ENCODE measurements at regions not wholly inside any gene's neighbourhood (a gene's known extent, or its start where the extent isn't known, plus 50 kb on each side); places are given as distances from the start of the nearest gene placed in this dataset.
A peak's percentile ranks its signal among the peaks of the same experiment; 100 is the strongest.

DNA sequence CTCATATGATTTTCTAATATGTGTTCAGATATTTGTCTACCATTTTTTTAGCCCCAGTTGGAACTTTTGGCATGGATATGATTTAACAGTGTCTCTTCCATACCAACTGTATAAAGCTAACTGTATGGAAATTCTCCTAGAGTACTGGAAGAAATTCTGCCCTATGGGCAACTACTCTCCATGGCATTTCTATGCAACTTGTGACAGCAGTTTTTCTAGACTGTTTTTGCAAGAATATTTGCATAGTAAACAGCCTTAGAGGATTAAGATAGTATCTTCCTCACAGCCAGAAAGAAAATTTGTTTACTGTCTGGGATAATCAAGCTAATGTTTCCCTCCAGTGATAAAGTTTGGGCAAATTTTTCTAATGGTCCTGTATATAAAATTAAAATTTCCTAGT, 119.9 kb upstream of the PCDH17 start:
- no peak overlapping the region for H3K4me3 ChIP-seq (ENCODE audit: low read length)
- H3K4me1 Mint-ChIP-seq, result peaks cover 13% of the 10 kb centered on the region
- H3K36me3 Mint-ChIP-seq (ENCODE audit: low read depth), result no peaks in the 10 kb centered on the region
- H3K27ac ChIP-seq (ENCODE audit: low read depth, low read length), result no peak overlapping the region
- no peak overlapping the region for H3K4me3 Mint-ChIP-seq
- no peaks in the 10 kb centered on the region for H3K9me3 Mint-ChIP-seq
- DNase-seq, result no peak
- no peaks in the 10 kb centered on the region for H3K36me3 ChIP-seq (ENCODE audit: control insufficient read depth, insufficient read depth, low read length)
- TF ChIP-seq, protein P1, sequence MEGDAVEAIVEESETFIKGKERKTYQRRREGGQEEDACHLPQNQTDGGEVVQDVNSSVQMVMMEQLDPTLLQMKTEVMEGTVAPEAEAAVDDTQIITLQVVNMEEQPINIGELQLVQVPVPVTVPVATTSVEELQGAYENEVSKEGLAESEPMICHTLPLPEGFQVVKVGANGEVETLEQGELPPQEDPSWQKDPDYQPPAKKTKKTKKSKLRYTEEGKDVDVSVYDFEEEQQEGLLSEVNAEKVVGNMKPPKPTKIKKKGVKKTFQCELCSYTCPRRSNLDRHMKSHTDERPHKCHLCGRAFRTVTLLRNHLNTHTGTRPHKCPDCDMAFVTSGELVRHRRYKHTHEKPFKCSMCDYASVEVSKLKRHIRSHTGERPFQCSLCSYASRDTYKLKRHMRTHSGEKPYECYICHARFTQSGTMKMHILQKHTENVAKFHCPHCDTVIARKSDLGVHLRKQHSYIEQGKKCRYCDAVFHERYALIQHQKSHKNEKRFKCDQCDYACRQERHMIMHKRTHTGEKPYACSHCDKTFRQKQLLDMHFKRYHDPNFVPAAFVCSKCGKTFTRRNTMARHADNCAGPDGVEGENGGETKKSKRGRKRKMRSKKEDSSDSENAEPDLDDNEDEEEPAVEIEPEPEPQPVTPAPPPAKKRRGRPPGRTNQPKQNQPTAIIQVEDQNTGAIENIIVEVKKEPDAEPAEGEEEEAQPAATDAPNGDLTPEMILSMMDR (conservative IDR thresholded peaks at IDR 0.05), result no peak
- peaks cover 18% of the 10 kb centered on the region for H3K27me3 Mint-ChIP-seq (ENCODE audit: insufficient read depth)
- H3K27ac Mint-ChIP-seq, result no peak overlapping the region
- H3K9ac ChIP-seq (ENCODE audit: extremely low read depth, low read length, poor library complexity, severe bottlenecking), result no peak overlapping the region
- peaks cover 33% of the 10 kb centered on the region for H3K27me3 ChIP-seq (ENCODE audit: control insufficient read depth, insufficient read depth, low read length, poor library complexity, severe bottlenecking)
- H3K9me3 ChIP-seq (ENCODE audit: control insufficient read depth, low read length), result no peaks in the 10 kb centered on the region
- H3K4me1 ChIP-seq (ENCODE audit: control insufficient read depth, insufficient read depth, low read length), result peaks cover 5% of the 10 kb centered on the region

DNA sequence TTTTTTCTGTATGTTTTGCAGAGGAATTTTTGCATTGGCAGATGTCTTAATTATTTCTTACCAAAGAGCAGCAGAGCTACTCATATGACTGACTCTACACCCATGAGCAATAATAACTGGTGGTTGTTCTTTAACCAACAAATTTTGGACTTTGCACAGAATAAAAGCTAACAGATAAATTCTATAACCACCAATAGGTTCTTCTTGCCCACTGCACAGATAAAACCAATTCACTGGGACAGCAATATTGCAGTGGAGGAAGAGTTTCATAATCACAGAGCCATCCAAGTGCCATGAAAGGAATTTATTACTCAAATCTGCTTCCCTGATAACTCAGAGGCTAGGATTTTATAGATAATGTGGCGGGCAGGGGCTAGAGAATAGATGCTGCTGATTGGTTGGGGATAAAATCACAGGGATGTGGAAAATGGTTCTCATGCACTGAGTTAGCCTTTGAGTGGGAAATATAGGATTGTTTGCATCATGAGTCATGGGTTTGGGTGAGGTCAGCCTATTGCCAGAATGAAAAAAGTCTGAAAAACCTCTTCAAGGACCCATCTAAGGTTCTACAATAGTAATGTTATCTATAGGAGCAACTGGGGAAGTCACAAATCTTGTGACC, 104.3 kb upstream of the PCDH17 start:
- H3K36me3 Mint-ChIP-seq (ENCODE audit: low read depth), result no peaks in the 10 kb centered on the region
- Histone ChIP-seq H3K9ac (ENCODE audit: extremely low read depth, low read length, poor library complexity, severe bottlenecking) (no peak overlapping the region), H3K36me3 (ENCODE audit: control insufficient read depth, insufficient read depth, low read length) (no peaks in the 10 kb centered on the region), H3K4me1 (ENCODE audit: control insufficient read depth, insufficient read depth, low read length) (no peaks in the 10 kb centered on the region), H3K27me3 (ENCODE audit: control insufficient read depth, insufficient read depth, low read length, poor library complexity, severe bottlenecking) (no peaks in the 10 kb centered on the region), H3K27ac (ENCODE audit: low read depth, low read length) (no peak overlapping the region), H3K4me3 (ENCODE audit: low read length) (peak overlapping the region; percentile 18), H3K9me3 (ENCODE audit: control insufficient read depth, low read length) (peaks cover 27% of the 10 kb centered on the region)
- peaks cover 6% of the 10 kb centered on the region for H3K9me3 Mint-ChIP-seq
- DNase-seq, result no peak
- no peak overlapping the region for H3K27ac Mint-ChIP-seq
- TF ChIP-seq, protein P1 (conservative IDR thresholded peaks at IDR 0.05), result no peak
- WGBS, 2 experiments (ENCODE audit: insufficient coverage in 1 of 2, insufficient read length in 1 of 2), result 90 to 100% methylated on average over 1 of the region's 1 CpG
- H3K4me1 Mint-ChIP-seq, result no peaks in the 10 kb centered on the region
- H3K27me3 Mint-ChIP-seq (ENCODE audit: insufficient read depth), result no peaks in the 10 kb centered on the region
- no peak overlapping the region for H3K4me3 Mint-ChIP-seq

DNA sequence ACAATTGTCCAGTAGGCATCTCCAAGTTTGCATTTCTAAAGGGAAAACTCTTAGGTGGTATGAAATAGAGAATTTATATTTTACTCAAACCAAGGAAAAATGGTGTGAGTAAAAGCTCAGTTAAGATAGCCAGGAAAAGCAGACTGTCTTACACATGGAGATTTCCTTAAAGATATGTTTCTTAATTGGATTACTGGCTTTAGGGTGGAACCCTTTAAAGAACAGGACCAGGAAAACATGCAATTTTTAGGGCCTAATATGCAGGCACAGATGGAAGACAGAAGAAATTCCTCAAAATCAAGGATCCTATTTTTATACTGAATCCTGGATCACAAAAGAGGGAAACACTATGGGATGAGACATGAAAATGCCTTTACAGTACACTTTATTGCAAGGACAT, 100.3 kb upstream of the PCDH17 start:
- TF ChIP-seq, protein P1 (conservative IDR thresholded peaks at IDR 0.05), result no peak
- H3K9me3 Mint-ChIP-seq, result peaks cover 27% of the 10 kb centered on the region
- Histone ChIP-seq H3K4me3 (ENCODE audit: low read length) (no peak overlapping the region), H3K27ac (ENCODE audit: low read depth, low read length) (no peak overlapping the region), H3K4me1 (ENCODE audit: control insufficient read depth, insufficient read depth, low read length) (no peaks in the 10 kb centered on the region), H3K9me3 (ENCODE audit: control insufficient read depth, low read length) (peaks cover 44% of the 10 kb centered on the region), H3K9ac (ENCODE audit: extremely low read depth, low read length, poor library complexity, severe bottlenecking) (no peak overlapping the region), H3K36me3 (ENCODE audit: control insufficient read depth, insufficient read depth, low read length) (no peaks in the 10 kb centered on the region), H3K27me3 (ENCODE audit: control insufficient read depth, insufficient read depth, low read length, poor library complexity, severe bottlenecking) (no peaks in the 10 kb centered on the region)
- H3K4me3 Mint-ChIP-seq, result no peak overlapping the region
- H3K4me1 Mint-ChIP-seq, result no peaks in the 10 kb centered on the region
- peaks cover 3% of the 10 kb centered on the region for H3K36me3 Mint-ChIP-seq (ENCODE audit: low read depth)
- DNase-seq, result no peak
- no peak overlapping the region for H3K27ac Mint-ChIP-seq
- H3K27me3 Mint-ChIP-seq (ENCODE audit: insufficient read depth), result no peaks in the 10 kb centered on the region

Measured in endodermal cell (in vitro differentiated cells).